Myocyte (in vitro differentiated cells): ENCODE measurements at regions not wholly inside any gene's neighbourhood (a gene's known extent, or its start where the extent isn't known, plus 50 kb on each side); places are given as distances from the start of the nearest gene placed in this dataset.

ENCODE experiments used
- DNase-seq: peaks from one replicate; pipeline ENCODE4 v3.0.0-alpha.2; 2012; ENCODE audit warnings: low read depth

GRCh38 chr11:130792772-130793171 is 123.5 kb downstream of the SNX19 start:
- DNase-seq = no peak

DNA sequence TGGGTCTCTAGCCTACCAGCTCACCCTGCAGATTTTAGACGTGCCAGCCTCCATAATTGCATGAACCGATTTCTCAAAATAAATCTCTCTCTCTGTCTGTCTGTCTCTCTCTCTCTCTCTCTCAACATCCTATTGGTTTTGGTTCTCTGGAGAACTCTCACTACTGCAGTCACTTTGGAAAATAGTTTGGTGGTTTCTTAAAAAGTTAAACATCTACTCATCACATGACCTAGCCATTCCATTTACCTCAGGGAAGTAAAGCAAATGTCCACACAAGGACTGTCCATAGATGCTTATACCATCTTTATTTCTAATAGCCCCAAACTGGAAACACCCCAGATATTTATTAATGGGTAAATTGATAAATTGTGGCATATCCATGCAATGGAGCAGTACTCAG is 119.5 kb downstream of the SNX19 start:
- no peak for DNase-seq

- DNase-seq = peak; percentile 77
Measured at GRCh38 chr11:130798280-130798679, 118.0 kb downstream of the SNX19 start.

GRCh38 chr11:130798801-130799200 is 117.5 kb downstream of the SNX19 start:
- DNase-seq = no peak

GRCh38 chr11:130801333-130802122 is 114.8 kb downstream of the SNX19 start:
- peak; percentile 55 for DNase-seq

DNA sequence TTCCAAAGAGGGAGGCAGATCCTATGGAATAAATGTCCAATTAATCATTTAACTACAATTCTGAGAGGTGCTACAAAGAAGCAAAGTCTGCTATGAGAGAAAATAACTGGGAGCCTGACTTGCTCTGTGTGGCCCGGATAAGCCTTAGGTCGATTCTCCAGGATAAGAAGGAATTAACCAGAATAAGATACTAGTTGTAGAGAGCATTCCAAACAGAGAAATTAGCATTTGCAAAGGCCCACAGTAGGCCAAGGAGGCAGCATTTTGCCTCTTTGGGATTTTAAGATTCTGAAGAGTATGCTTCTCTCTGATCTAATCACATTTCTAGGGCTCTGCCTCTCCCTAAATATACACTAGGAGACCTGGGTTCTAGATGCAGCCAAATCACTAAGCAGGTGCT is 113.7 kb downstream of the SNX19 start:
- DNase-seq = no peak

DNA sequence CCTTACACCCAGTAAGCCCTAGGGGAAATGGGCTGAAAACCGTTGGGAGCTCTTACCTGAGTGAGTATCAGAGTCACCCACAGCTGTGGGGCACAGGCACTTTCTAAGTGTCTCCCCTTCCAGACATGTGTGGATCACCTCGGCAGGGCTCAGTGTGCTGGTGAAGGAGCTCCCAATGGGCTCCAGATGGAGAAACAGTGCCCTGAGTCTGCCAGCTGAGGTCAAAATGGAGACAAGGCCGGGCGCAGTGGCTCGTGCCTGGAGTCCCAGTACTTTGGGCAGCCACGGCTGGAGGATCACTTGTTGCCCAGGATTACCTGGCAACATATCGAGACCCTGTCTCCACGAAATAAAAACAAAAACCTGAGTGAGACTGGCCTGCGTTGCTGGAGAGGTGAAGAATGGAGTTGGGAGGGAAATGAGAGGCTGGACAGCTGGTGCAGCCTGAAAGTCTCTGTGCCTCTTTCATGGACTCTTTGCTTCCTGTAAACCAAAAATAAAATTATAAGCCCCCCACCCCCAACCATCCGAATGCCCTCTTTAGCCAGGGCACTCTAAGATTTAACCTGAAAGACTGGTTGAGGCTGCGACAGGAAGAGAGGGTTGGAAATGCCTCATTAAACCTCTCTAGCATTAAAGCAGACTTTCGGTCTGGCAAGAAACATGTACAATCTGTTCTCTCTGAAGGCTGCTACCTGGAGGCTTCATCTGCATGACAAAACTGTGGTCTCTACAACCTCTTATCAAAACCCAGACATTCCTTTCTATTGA is 111.8 kb downstream of the SNX19 start:
- no peak for DNase-seq

DNA sequence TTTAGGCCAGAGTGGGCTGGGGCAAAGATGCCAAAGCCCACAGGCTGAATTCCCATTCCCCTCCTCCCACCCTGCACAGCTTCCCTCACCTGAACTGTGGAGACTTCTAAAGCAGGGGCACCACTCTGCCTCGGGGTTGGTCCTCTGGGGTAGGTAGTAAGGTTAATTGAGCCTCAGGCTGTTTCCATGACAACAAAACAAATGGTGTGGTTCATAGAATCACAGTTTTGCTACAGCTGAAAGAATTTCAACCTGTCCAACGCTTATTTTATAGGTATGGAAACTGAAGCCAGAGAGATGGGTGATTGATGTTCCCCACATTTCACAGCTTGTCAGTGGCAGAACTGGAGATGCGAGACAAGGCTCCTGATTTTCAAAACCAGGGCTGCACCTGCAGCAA is 109.5 kb downstream of the SNX19 start:
- no peak for DNase-seq

DNA sequence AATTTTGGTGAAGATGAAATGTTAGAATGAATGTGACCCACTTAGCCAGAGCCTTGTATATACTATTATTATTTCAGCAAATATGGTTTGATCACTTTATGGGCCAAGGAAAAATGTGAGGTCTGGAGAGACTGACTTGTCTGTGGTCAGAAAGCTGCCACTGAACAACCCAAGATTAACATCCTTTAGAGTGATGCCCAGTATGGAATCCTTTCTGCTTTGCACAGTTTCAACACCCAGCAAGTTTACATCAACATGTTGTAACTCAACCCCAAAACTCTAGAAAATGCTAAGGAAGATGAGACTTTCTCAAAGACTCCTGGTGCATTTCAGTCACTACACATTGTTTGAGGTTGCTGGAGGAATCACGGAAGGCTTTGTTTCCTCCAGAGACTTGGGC is 107.7 kb downstream of the SNX19 start:
- no peak for DNase-seq

DNA sequence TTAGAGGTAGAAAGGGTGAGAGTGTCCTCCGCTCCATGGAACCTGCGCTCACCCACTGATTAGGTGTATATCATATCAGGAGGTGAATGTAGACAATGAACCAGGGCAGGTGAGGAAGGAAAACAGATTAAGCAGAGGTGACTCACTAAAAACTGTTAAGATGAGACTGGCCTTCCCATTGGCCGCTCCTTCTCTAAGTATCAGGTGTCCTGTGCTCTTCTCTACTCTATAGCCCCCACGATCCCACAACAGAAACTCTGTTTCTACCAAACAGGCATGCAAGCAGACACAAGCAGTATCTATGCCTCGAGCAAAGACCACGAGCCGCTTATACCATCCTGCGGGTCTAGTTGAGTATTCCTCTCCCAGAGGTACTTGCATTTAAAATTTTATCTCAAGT is 103.1 kb downstream of the SNX19 start:
- DNase-seq = no peak

- no peak for DNase-seq
Measured at GRCh38 chr11:130813638-130814037, 102.6 kb downstream of the SNX19 start.

GRCh38 chr11:130814440-130815096 is 101.7 kb downstream of the SNX19 start:
- no peak for DNase-seq

GRCh38 chr11:130815097-130815802 is 101.0 kb downstream of the SNX19 start:
- no peak for DNase-seq

GRCh38 chr11:130815956-130816355 is 100.3 kb downstream of the SNX19 start:
- no peak for DNase-seq

GRCh38 chr11:130816546-130817329 is 99.5 kb downstream of the SNX19 start:
- no peak for DNase-seq

- DNase-seq = peak; percentile 63
Measured at GRCh38 chr11:130817330-130817944, 98.8 kb downstream of the SNX19 start.

GRCh38 chr11:130819625-130820024 is 96.7 kb downstream of the SNX19 start:
- DNase-seq = peak; percentile 44
